ENCODE measurements at regions not wholly inside any gene's neighbourhood (a gene's known extent, or its start where the extent isn't known, plus 50 kb on each side); places are given as distances from the start of the nearest gene placed in this dataset.
"Not testable (repeated sequence)": the region's sequence is repeated elsewhere in the genome, so short reads cannot be mapped to it uniquely, and the experiment has no call there.

DNA sequence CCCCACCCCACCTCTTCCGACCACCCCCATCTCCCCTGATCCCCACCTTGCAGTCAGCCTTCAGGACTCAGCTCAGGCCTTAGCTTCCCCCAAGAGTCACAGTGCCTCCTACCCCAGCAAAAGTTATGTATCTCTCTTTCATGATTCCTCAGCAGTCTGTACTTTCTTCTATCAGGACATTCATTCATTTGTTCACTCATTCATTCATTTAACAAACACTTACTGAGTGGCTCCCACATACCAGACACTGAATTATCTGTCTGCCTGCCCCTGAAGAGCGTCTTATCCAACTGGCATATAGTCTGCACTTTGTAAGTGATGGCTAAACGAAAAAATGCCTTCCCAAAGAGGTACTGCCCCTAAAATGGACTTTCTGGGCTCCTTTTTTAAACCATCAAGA lies 114.4 kb upstream of the SLC35F3 start:
- no peak for DNase-seq (ENCODE audit: low read depth)

GRCh38 chr1:233790662-233791371 lies 113.7 kb upstream of the SLC35F3 start:
- DNase-seq (ENCODE audit: low read depth) = peak; percentile 16

DNA sequence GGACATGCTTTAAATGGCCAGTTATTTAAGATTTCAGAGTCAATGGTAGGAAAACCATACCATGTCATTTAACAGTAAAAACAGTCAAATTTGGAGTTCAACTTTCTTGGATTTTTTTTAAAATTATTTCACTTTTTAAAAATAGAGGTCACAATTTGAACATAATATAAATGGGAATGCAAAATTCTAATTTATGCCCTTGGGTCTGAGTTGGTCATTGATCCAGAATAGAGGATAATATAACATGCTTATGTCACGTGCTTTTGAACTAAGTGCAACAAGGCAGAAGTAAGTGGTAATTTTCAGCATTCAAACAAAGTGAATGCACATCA lies 113.1 kb upstream of the SLC35F3 start:
- DNase-seq (ENCODE audit: low read depth) = no peak

DNA sequence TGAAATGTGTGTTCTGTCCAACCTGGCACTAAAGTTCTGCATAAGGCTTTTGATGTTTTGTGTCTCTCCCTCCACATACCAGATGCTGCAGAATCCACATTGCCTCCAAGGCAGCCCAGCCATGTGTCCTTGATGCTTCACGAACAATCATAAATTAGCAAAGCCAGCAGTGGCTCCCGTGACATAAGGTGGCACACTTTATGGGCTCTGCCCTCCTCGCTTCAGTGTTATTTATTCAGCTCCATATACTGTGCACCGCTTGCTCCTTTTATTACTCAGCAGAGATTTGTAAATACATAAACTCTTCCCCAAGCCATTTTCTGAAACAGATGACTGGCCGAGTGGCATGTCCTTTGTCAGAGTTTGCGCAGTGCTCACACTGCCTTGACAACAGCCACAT lies 112.8 kb upstream of the SLC35F3 start:
- no peak for DNase-seq (ENCODE audit: low read depth)

GRCh38 chr1:233794863-233795262 lies 109.6 kb upstream of the SLC35F3 start:
- DNase-seq (ENCODE audit: low read depth) = no peak

DNA sequence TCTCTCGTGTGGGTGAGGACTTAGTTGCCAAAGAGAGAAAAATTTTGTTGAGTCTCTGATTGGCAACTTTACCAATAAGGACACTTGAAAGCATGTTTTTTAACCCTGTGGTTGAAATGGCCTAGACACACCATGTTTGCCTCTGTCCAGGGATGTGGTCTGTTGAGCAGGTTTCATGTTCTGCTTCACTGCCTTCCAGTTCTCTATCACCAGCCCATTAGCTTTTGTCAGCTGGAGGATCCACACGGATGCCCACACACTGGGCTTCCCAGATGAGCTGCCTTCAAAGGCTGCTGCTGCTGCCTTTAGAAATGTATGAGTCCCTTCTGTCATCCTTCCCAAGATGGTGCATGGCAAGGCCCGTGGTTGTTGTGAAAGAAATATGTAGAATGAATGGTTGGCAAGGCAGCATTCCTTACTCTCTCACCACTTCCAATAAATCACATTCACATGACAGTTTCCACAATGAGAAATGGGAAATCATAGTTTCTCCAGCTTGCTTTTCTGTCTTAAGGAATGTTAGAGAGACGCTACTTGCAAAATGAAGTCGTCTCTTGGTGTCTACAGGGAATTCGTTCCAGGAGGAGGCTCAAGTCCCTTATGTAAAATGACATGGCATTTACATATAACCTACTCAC lies 108.2 kb upstream of the SLC35F3 start:
- no peak for DNase-seq (ENCODE audit: low read depth)

DNA sequence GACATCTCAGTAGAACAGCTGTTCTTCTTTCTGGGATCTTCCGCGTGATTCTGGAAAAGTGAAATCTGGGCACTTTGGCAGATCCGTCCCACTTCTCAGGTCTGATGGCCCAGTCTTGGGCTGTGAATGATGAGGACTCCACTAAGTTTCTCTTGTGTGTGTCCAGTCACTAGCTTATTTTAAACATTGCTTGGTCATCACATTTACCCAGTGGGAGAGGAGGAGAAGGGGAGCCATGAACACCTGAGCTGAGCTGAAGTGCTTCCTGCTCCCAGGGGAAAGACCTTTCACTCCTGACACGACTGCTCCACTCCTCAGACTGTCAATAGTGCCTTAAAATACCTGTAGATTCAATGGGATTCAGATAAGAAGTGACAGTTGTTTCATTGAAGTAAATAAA lies 101.9 kb upstream of the SLC35F3 start:
- no peak for DNase-seq (ENCODE audit: low read depth)

- no peak for DNase-seq (ENCODE audit: low read depth)
Observed at GRCh38 chr1:233805786-233806185, 98.7 kb upstream of the SLC35F3 start.

- no peak for DNase-seq (ENCODE audit: low read depth)
Observed at GRCh38 chr1:233815357-233815756, 89.1 kb upstream of the SLC35F3 start.

GRCh38 chr1:233815865-233816264 lies 88.6 kb upstream of the SLC35F3 start:
- DNase-seq (ENCODE audit: low read depth) = no peak

DNA sequence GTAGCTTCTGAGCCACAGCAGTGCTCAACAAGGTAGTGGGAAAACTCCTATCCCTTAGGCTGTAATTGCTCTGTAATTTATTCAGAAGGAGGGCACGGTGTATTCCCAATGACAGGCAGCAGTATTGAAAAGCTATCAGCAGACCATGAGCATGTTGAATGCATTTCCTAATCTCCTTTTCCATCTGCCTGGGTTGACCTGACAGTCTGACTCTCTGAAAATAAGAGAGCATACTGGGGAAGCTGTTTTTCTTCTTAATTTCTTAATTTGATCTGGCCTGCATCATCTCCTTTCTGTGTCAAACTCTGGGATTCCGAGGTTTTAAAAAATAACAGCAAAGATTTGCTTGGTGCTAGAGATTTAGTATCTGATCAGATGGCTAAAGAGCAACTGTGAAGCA lies 88.1 kb upstream of the SLC35F3 start:
- no peak for DNase-seq (ENCODE audit: low read depth)

DNA sequence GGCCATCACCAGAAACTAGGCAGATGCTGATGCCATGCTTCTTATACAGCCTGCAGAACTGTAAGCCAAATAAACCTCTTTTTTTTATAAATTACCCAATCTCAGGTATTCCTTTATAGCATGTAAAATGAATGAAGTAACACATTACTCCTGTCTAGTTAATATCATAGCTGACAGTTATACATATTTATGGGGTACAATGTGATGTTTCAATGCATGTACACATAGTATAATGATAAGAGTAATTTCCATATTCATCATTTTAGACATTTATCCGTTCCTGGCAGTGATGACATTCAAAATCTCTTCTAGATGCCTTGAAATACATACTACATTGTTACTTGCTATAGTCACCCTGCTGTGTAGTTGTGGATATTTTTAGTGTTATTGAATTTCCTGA lies 85.4 kb upstream of the SLC35F3 start:
- no peak for DNase-seq (ENCODE audit: low read depth)

DNA sequence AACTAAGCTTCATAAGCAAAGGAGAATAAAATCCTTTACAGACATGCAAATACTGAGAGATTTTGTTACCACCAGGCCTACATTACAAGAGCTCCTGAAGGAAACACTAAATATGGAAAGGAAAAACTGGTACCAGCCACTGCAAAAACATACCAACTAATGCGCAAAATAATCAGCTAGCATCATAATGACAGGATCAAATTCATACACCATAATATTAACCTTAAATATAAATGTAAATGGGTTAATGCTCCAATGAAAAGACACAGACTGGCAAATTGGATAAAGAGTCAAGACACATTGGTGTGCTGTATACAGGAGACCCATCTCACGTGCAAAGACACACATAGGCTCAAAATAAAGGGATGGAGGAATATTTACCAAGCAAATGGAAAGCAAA lies 80.3 kb upstream of the SLC35F3 start:
- DNase-seq (ENCODE audit: low read depth) = not testable (repeated sequence)

- not testable (repeated sequence) for DNase-seq (ENCODE audit: low read depth)
Observed at GRCh38 chr1:233827937-233828336, 76.5 kb upstream of the SLC35F3 start.

- DNase-seq (ENCODE audit: low read depth) = no peak
Observed at GRCh38 chr1:233828480-233828879, 76.0 kb upstream of the SLC35F3 start.

GRCh38 chr1:233834609-233835008 lies 69.9 kb upstream of the SLC35F3 start:
- DNase-seq (ENCODE audit: low read depth) = no peak

DNA sequence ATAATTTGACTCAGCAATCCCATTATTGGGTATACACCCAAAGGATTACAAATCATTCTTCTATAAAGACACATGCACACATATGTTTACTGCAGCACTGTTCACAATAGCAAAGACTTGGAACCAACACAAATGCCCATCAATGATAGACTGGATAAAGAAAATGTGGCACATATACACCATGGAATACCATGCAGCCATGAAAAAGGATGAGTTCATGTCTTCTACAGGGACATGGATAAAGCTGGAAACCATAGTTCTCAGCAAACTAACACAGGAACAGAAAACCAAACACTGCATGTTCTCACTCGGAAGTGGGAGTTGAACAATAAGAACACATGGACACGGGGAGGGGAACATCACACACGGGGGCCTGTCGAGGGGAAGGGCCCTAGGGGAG lies 66.3 kb upstream of the SLC35F3 start:
- DNase-seq (ENCODE audit: low read depth) = not testable (repeated sequence)

DNA sequence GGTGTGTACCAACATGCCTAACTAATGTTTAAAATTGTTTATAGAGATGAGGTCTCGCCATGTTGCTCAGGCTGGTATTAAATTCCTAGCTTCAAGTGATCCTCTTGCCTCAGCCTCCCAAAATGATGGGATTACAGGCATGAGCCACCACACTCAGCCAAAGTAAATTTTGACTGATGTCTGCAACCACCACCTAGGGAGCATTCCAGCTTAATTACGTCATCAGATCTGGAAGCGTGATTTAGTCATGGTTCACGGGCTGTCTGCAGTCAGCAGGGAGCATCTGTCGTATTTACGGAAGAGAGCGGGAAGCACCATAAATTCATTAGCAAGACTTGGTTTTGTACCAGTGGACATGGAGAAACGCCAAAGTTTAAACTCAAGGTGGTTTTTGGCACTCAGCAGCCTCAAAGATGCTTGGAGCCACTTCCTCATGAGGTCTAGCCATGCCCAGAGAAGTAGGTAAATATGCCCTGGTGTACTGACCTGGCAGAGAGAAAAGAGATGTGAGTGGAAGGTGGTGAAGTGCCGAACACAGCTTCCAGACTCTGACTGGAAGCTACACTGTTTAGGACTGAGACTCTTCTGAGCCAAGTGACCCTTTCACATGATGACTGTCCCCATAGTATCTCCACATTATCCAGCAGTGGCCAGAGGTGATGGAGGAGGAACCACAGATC lies 60.8 kb upstream of the SLC35F3 start:
- DNase-seq (ENCODE audit: low read depth) = no peak

DNA sequence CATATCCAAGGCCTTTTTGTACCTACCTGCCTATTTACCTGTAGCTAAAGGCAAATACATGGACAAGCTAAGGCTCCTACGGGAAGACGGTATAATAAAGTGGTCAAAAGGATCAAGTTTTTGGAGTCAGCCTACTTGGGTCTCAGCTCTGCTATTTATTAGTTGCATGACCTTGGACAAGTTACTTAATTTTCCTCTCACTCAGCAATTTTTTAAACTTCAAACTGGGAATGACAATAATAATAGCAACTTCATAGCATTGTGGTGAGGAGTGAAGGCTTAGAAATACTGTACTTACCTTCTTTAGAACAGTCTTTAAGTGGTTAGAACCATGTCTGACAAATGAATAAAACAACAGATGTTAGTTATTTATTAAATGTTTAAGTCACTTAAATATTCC lies 60.2 kb upstream of the SLC35F3 start:
- DNase-seq (ENCODE audit: low read depth) = no peak

DNA sequence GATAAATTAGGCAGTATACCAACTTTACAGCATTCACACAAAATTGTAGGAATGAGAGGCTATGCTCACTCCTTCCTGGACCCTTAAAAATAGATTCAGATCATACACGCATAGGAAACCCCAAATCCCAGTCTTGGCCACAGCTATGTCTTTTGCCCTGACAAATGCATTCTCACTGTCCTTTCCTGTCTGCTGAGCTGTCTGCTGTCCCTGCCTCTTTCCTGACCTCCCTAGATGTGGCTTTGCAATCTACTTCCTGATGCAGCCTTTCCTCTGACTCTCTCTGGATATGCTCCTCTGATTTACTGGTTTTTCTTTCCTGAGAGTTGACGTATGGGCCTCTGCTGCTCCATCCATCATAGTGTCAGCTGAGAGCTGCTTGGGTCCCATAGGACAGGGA lies 59.8 kb upstream of the SLC35F3 start:
- DNase-seq (ENCODE audit: low read depth) = no peak
